ENCODE measurements at regions not wholly inside any gene's neighbourhood (a gene's known extent, or its start where the extent isn't known, plus 50 kb on each side); places are given as distances from the start of the nearest gene placed in this dataset.

DNA sequence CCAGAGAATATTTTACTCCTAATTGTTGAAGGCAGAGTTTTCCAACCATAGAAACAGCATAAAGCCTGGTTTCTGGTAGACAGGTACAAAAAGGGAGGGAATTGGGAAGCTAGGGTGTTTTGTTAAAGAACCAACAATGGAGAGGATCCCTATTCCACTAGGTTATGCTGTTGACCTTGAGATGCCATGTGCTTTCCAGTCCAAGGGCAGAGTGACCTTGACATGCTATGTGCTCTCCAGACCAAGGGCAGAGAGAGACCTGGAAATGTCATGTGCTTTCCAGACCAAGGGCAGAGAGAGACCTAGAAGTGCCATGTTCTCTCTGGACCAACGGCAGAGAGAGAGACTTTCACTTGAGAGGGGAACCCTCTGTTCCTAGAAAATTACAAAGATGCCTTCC, 1043.8 kb upstream of the FBXO33 start:
- TF ChIP-seq, protein P1, sequence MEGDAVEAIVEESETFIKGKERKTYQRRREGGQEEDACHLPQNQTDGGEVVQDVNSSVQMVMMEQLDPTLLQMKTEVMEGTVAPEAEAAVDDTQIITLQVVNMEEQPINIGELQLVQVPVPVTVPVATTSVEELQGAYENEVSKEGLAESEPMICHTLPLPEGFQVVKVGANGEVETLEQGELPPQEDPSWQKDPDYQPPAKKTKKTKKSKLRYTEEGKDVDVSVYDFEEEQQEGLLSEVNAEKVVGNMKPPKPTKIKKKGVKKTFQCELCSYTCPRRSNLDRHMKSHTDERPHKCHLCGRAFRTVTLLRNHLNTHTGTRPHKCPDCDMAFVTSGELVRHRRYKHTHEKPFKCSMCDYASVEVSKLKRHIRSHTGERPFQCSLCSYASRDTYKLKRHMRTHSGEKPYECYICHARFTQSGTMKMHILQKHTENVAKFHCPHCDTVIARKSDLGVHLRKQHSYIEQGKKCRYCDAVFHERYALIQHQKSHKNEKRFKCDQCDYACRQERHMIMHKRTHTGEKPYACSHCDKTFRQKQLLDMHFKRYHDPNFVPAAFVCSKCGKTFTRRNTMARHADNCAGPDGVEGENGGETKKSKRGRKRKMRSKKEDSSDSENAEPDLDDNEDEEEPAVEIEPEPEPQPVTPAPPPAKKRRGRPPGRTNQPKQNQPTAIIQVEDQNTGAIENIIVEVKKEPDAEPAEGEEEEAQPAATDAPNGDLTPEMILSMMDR (IDR thresholded peaks at IDR 0.05), result no peak
- TF ChIP-seq EZH2phosphoT487 (IDR thresholded peaks at IDR 0.05; ENCODE audit: borderline replicate concordance, low read depth) (no peak), POLR2AphosphoS5 (IDR thresholded peaks at IDR 0.05; ENCODE audit: low read depth, low read length) (no peak), NFIC (IDR thresholded peaks at IDR 0.05; ENCODE audit: borderline replicate concordance) (no peak), MEF2A (IDR thresholded peaks at IDR 0.05; ENCODE audit: borderline replicate concordance, low read depth) (no peak)
